ENCODE measurements at regions not wholly inside any gene's neighbourhood (a gene's known extent, or its start where the extent isn't known, plus 50 kb on each side); places are given as distances from the start of the nearest gene placed in this dataset.

GRCh38 chr11:10925149-10925926 is 67.5 kb upstream of the ZBED5 start:
- no peaks in the 10 kb centered on the region for H3K36me3 ChIP-seq (ENCODE audit: insufficient read depth, low read length)
- intact Hi-C loops (cut with micrococcal nuclease): no loop called here
- peaks cover 2% of the 10 kb centered on the region for H3K4me1 ChIP-seq (ENCODE audit: insufficient read depth, low read length)
- Mint-ChIP-seq H3K27me3 (peaks cover 2 to 9% of the 10 kb centered on the region in 2 donors), H3K9me3 (no peaks in the 10 kb centered on the region), H3K27ac (no peak overlapping the region), H3K36me3 (no peaks in the 10 kb centered on the region), H3K4me3 (no peak overlapping the region), H3K4me1 (peaks cover 0 to 3% (median 1%) of the 10 kb centered on the region in 4 donors)
- no peak overlapping the region for H3K27ac ChIP-seq (ENCODE audit: low read depth, low read length)
- ChIA-PET CTCF (ENCODE audit: partially characterized antibody) (interaction anchor here (0.9 to 2.0 kb wide), 4 partner anchors 9 to 133 kb away, joined by 3 to 7 read pairs (median 4); no protein-coding TSS in a partner anchor), POLR2A (ENCODE audit: partially characterized antibody) (no interaction called here)
- H3K4me3 ChIP-seq (ENCODE audit: low read length in 2 of 2): no peak overlapping the region
- no peaks in the 10 kb centered on the region for H3K9me3 ChIP-seq (ENCODE audit: control insufficient read depth in 1 of 2, low read length in 2 of 2)
- peaks cover 2% of the 10 kb centered on the region for H3K27me3 ChIP-seq (ENCODE audit: insufficient read depth, low read length)
- no peak for DNase-seq

- Histone ChIP-seq H3K9me3 (ENCODE audit: control insufficient read depth in 1 of 2, low read length in 2 of 2) (no peaks in the 10 kb centered on the region), H3K4me1 (ENCODE audit: insufficient read depth, low read length) (no peaks in the 10 kb centered on the region), H3K27ac (ENCODE audit: low read depth, low read length) (no peak overlapping the region), H3K27me3 (ENCODE audit: insufficient read depth, low read length) (no peaks in the 10 kb centered on the region), H3K36me3 (ENCODE audit: insufficient read depth, low read length) (no peaks in the 10 kb centered on the region), H3K4me3 (ENCODE audit: low read length in 2 of 2) (no peak overlapping the region)
- intact Hi-C loops (cut with micrococcal nuclease): no loop called here
- ChIA-PET CTCF (ENCODE audit: partially characterized antibody) (interaction anchor here (0.8 to 2.0 kb wide), 5 partner anchors 10 to 131 kb away, joined by 3 to 9 read pairs (median 3); no protein-coding TSS in a partner anchor), POLR2A (ENCODE audit: partially characterized antibody) (no interaction called here)
- Mint-ChIP-seq H3K9me3 (no peaks in the 10 kb centered on the region), H3K4me1 (no peaks in the 10 kb centered on the region), H3K4me3 (no peak overlapping the region), H3K27me3 (peaks cover 2 to 5% of the 10 kb centered on the region in 2 donors), H3K36me3 (no peaks in the 10 kb centered on the region), H3K27ac (no peak overlapping the region)
- no peak for DNase-seq
These were observed 66.0 kb upstream of the ZBED5 start for GRCh38 chr11:10923882-10924281.

- H3K9me3 Mint-ChIP-seq: peaks cover 0 to 7% (median 3%) of the 10 kb centered on the region in 8 donors
- intact Hi-C loops (cut with micrococcal nuclease): no loop called here
- POLR2A ChIA-PET (ENCODE audit: partially characterized antibody): no interaction called here
These were observed 65.0 kb upstream of the ZBED5 start for GRCh38 chr11:10922892-10923291.

DNA sequence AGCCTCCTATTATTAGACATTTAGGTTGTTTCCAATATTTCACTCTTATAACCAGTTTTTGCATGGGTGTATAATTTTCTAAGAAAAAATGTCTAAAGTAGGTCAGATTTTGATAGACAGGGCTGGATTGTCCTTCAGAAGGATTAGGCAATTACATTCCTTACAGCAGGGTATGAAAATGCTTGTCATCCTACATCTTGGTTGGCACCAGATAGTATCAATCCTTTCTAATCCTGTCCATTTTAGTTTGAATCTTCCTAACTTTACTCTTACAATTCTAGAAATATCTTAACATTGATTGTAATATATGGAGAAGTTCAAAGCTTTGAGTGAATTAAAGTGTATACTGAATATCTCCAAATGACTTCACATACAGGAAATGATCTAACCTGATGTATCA is 63.0 kb upstream of the ZBED5 start:
- H3K27ac Mint-ChIP-seq: no peak overlapping the region
- H3K27me3 ChIP-seq (ENCODE audit: insufficient read depth, low read length): no peaks in the 10 kb centered on the region
- DNase-seq: no peak
- H3K27me3 Mint-ChIP-seq: peaks cover 0 to 2% of the 10 kb centered on the region in 2 donors
- ChIA-PET CTCF (ENCODE audit: partially characterized antibody) (interaction anchor here (1.0 to 2.9 kb wide), 4 partner anchors 9 to 128 kb away, joined by 3 to 10 read pairs (median 4); no protein-coding TSS in a partner anchor), POLR2A (ENCODE audit: partially characterized antibody) (interaction anchor here (0.7 kb wide), 1 partner anchor 1117 kb away, joined by 3 read pairs; no protein-coding TSS in a partner anchor)
- H3K4me1 ChIP-seq (ENCODE audit: insufficient read depth, low read length): no peaks in the 10 kb centered on the region
- H3K4me3 ChIP-seq (ENCODE audit: low read length in 2 of 2): no peak overlapping the region
- no peaks in the 10 kb centered on the region for H3K4me1 Mint-ChIP-seq
- intact Hi-C loops (cut with micrococcal nuclease): no loop called here
- no peak overlapping the region for H3K27ac ChIP-seq (ENCODE audit: low read depth, low read length)
- H3K36me3 ChIP-seq (ENCODE audit: insufficient read depth, low read length): no peaks in the 10 kb centered on the region
- H3K9me3 ChIP-seq (ENCODE audit: control insufficient read depth in 1 of 2, low read length in 2 of 2): no peaks in the 10 kb centered on the region
- no peaks in the 10 kb centered on the region for H3K36me3 Mint-ChIP-seq
- H3K4me3 Mint-ChIP-seq: no peak overlapping the region
- peaks cover 2 to 16% (median 5%) of the 10 kb centered on the region in 8 donors for H3K9me3 Mint-ChIP-seq

More at GRCh38 chr11:10922892-10923291, 65.0 kb upstream of the ZBED5 start:
- no peaks in the 10 kb centered on the region for H3K36me3 ChIP-seq (ENCODE audit: insufficient read depth, low read length)
- no peaks in the 10 kb centered on the region for H3K4me1 ChIP-seq (ENCODE audit: insufficient read depth, low read length)
- no peaks in the 10 kb centered on the region for H3K27me3 ChIP-seq (ENCODE audit: insufficient read depth, low read length)
- Mint-ChIP-seq H3K27ac (no peak overlapping the region), H3K4me1 (no peaks in the 10 kb centered on the region), H3K36me3 (no peaks in the 10 kb centered on the region), H3K4me3 (no peak overlapping the region), H3K27me3 (peaks cover 0 to 2% of the 10 kb centered on the region in 2 donors)
- no peaks in the 10 kb centered on the region for H3K9me3 ChIP-seq (ENCODE audit: control insufficient read depth in 1 of 2, low read length in 2 of 2)
- no peak overlapping the region for H3K27ac ChIP-seq (ENCODE audit: low read depth, low read length)
- CTCF ChIA-PET (ENCODE audit: partially characterized antibody): interaction anchor here (1.0 to 2.0 kb wide), 5 partner anchors 11 to 130 kb away, joined by 3 to 9 read pairs (median 3); no protein-coding TSS in a partner anchor
- no peak for DNase-seq
- no peak overlapping the region for H3K4me3 ChIP-seq (ENCODE audit: low read length in 2 of 2)

DNA sequence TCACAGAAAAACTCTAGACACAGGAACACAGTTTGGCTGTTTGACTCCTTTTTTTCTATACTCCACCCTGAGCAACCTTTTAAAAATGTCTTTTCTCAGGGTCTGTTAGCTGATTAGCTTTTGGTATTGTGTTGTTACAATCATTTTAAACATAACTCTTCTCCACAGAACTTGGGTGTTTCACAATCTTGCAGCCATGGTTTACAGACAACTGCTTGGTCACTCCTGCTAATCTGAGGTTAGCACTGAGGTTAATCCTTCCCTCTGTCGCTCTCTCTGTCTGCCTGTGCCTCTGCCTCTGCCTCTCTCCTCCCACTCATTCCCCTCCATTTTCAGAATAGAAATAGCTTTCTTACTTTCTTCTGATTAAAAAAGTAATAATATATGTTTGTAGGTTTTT is 62.4 kb upstream of the ZBED5 start:
- no peaks in the 10 kb centered on the region for H3K4me1 ChIP-seq (ENCODE audit: insufficient read depth, low read length)
- no peak for DNase-seq
- H3K36me3 ChIP-seq (ENCODE audit: insufficient read depth, low read length): no peaks in the 10 kb centered on the region
- no peak overlapping the region for H3K27ac ChIP-seq (ENCODE audit: low read depth, low read length)
- CTCF ChIA-PET (ENCODE audit: partially characterized antibody): interaction anchor here (0.6 to 2.9 kb wide), 6 partner anchors 9 to 867 kb away, joined by 3 to 10 read pairs (median 4); no protein-coding TSS in a partner anchor
- Mint-ChIP-seq H3K4me3 (no peak overlapping the region), H3K36me3 (no peaks in the 10 kb centered on the region), H3K9me3 (peaks cover 2 to 16% (median 5%) of the 10 kb centered on the region in 8 donors), H3K4me1 (no peaks in the 10 kb centered on the region), H3K27ac (no peak overlapping the region), H3K27me3 (peaks cover 0 to 4% of the 10 kb centered on the region in 2 donors)
- intact Hi-C loops (cut with micrococcal nuclease): no loop called here
- H3K9me3 ChIP-seq (ENCODE audit: control insufficient read depth in 1 of 2, low read length in 2 of 2): no peaks in the 10 kb centered on the region
- no peaks in the 10 kb centered on the region for H3K27me3 ChIP-seq (ENCODE audit: insufficient read depth, low read length)
- no peak overlapping the region for H3K4me3 ChIP-seq (ENCODE audit: low read length in 2 of 2)
- POLR2A ChIA-PET (ENCODE audit: partially characterized antibody): no interaction called here

DNA sequence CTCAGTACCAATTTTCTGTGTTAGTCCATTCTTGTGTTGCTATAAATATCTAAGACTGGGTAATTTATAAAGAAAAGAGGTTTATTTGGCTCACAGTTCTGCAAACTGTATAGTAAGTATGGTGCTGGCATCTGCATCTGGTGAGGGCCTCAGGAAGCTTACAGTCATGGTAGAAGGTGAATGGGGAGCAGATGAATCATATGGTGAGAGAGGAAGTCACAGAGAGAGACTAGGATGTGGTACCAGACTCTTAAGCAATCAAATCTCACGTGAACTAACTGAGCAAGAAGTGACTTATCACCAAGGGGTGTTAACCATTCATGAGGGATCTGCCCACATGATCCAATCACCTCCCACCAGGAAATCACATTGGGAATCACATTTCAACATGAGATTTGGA is 60.8 kb upstream of the ZBED5 start:
- Mint-ChIP-seq H3K4me1 (no peaks in the 10 kb centered on the region), H3K36me3 (no peaks in the 10 kb centered on the region), H3K27me3 (peaks cover 0 to 4% of the 10 kb centered on the region in 2 donors), H3K4me3 (no peak overlapping the region), H3K9me3 (peaks cover 2 to 16% (median 5%) of the 10 kb centered on the region in 8 donors), H3K27ac (no peak overlapping the region)
- Histone ChIP-seq H3K4me3 (ENCODE audit: low read length in 2 of 2) (no peak overlapping the region), H3K27ac (ENCODE audit: low read depth, low read length) (no peak overlapping the region), H3K36me3 (ENCODE audit: insufficient read depth, low read length) (no peaks in the 10 kb centered on the region), H3K27me3 (ENCODE audit: insufficient read depth, low read length) (no peaks in the 10 kb centered on the region), H3K9me3 (ENCODE audit: control insufficient read depth in 1 of 2, low read length in 2 of 2) (no peaks in the 10 kb centered on the region), H3K4me1 (ENCODE audit: insufficient read depth, low read length) (no peaks in the 10 kb centered on the region)
- intact Hi-C loops (cut with micrococcal nuclease): no loop called here
- POLR2A ChIA-PET (ENCODE audit: partially characterized antibody): no interaction called here
- CTCF ChIA-PET (ENCODE audit: partially characterized antibody): no interaction called here
- DNase-seq: no peak

DNA sequence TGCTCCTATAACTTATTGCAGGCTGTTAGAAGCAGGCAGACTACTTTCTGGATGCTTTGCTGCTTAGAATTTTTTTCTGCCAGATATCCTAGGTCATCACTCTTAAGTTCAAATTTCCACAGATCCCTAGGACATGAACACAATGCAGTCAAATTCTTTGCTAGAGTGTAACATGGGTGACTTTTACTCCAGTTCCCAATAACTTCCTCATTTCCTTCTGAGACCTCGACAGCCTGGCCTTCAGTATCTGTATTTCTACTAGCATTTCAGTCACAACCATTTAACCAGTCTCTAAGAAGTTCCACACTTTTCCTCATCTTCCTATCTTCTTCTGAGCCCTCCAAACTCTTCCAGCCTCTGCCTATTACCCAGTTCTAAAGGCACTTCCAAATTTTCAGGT is 60.4 kb upstream of the ZBED5 start:
- Mint-ChIP-seq H3K36me3 (no peaks in the 10 kb centered on the region), H3K9me3 (peaks cover 2 to 16% (median 5%) of the 10 kb centered on the region in 8 donors), H3K27ac (no peak overlapping the region), H3K27me3 (peaks cover 0 to 4% of the 10 kb centered on the region in 2 donors), H3K4me3 (no peak overlapping the region), H3K4me1 (no peaks in the 10 kb centered on the region)
- DNase-seq: no peak
- Histone ChIP-seq H3K36me3 (ENCODE audit: insufficient read depth, low read length) (no peaks in the 10 kb centered on the region), H3K4me1 (ENCODE audit: insufficient read depth, low read length) (no peaks in the 10 kb centered on the region), H3K27ac (ENCODE audit: low read depth, low read length) (no peak overlapping the region), H3K9me3 (ENCODE audit: control insufficient read depth in 1 of 2, low read length in 2 of 2) (no peaks in the 10 kb centered on the region), H3K27me3 (ENCODE audit: insufficient read depth, low read length) (no peaks in the 10 kb centered on the region), H3K4me3 (ENCODE audit: low read length in 2 of 2) (no peak overlapping the region)
- ChIA-PET CTCF (ENCODE audit: partially characterized antibody) (no interaction called here), POLR2A (ENCODE audit: partially characterized antibody) (no interaction called here)
- intact Hi-C loops (cut with micrococcal nuclease): no loop called here
